ENCODE measurements at regions not wholly inside any gene's neighbourhood (a gene's known extent, or its start where the extent isn't known, plus 50 kb on each side); places are given as distances from the start of the nearest gene placed in this dataset.

- no peak for TF ChIP-seq CTCF (IDR thresholded peaks at IDR 0.05; ENCODE audit: unreplicated experiment)
- Mint-ChIP-seq H3K4me1 (peaks cover 22% of the 10 kb centered on the region), H3K9me3 (peaks cover 11% of the 10 kb centered on the region), H3K4me3 (no peak overlapping the region), H3K36me3 (no peaks in the 10 kb centered on the region), H3K27ac (peak overlapping the region; percentile 7), H3K27me3 (ENCODE audit: low read depth) (no peaks in the 10 kb centered on the region)
- DNase-seq (ENCODE audit: low spot score in 2 of 2, unreplicated experiment in 2 of 2) = no peak
Observed at GRCh38 chr21:32061729-32062128, 188.9 kb downstream of the HUNK start.

- Mint-ChIP-seq H3K9me3 (peaks cover 27% of the 10 kb centered on the region), H3K4me3 (no peak overlapping the region), H3K36me3 (peaks cover 8% of the 10 kb centered on the region), H3K4me1 (peaks cover 16% of the 10 kb centered on the region), H3K27ac (no peak overlapping the region), H3K27me3 (ENCODE audit: low read depth) (no peaks in the 10 kb centered on the region)
- no peak for TF ChIP-seq CTCF (IDR thresholded peaks at IDR 0.05; ENCODE audit: unreplicated experiment)
- no peak for DNase-seq (ENCODE audit: low spot score in 2 of 2, unreplicated experiment in 2 of 2)
Observed at GRCh38 chr21:32056791-32057190, 184.0 kb downstream of the HUNK start.

- Mint-ChIP-seq H3K27me3 (ENCODE audit: low read depth) (no peaks in the 10 kb centered on the region), H3K27ac (peak overlapping the region; percentile 88), H3K36me3 (peaks cover 8% of the 10 kb centered on the region), H3K4me3 (no peak overlapping the region), H3K4me1 (peaks cover 12% of the 10 kb centered on the region), H3K9me3 (peaks cover 35% of the 10 kb centered on the region)
- TF ChIP-seq CTCF (IDR thresholded peaks at IDR 0.05; ENCODE audit: unreplicated experiment) = no peak
- peak in 1 of 2 experiments; percentile 35 for DNase-seq (ENCODE audit: low spot score in 2 of 2, unreplicated experiment in 2 of 2)
Observed at GRCh38 chr21:32055305-32055704, 182.5 kb downstream of the HUNK start.
